ENCODE measurements at regions not wholly inside any gene's neighbourhood (a gene's known extent, or its start where the extent isn't known, plus 50 kb on each side); places are given as distances from the start of the nearest gene placed in this dataset.

DNA sequence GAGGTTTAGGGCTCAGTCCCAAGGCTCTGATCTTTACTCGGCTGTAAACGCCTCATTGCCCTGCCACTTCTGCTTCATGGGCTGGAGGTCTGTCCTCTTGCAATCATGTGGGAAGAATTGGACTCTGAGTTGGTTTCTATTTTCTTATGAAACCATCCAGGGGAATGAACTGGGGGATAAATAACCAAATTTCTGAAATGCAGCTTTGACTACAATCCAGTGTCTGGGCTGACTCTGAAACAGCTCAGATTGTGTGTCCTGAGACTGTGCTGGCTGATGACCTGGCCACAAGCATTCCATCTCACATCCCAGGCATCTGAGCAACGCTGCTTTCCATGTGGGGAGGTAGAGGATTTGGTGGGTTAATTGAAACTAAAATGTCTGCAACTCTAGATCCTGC, 71.0 kb upstream of the GALNT15 start:
- no peak for TF ChIP-seq CTCF (conservative IDR thresholded peaks at IDR 0.05; ENCODE audit: low read depth, low read length)
- no peak overlapping the region for H3K4me3 ChIP-seq (ENCODE audit: low read depth, low read length)
- DNase-seq (ENCODE audit: low read depth): no peak

DNA sequence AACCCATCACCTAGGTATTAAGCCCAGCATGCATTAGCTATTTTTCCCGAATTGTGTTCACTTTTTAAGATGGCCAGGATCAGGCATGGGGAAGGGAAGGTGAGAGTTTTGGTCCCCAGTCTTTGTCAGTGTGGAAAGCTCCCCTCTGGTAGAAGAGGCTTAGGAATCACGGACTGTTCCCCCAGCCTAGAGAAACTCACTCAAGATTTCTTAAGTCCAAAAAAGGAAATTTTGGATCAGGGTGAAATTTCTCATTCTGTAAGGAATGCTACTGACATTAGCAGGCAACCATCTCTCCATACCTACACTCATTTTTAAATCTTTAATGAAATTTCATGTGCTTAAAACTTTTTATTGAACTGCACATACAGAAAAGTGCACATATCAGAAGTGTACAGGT, 70.3 kb upstream of the GALNT15 start:
- no peak for TF ChIP-seq CTCF (conservative IDR thresholded peaks at IDR 0.05; ENCODE audit: low read depth, low read length)
- H3K4me3 ChIP-seq (ENCODE audit: low read depth, low read length): no peak overlapping the region
- DNase-seq (ENCODE audit: low read depth): no peak

GRCh38 chr3:16106050-16106449, 68.4 kb upstream of the GALNT15 start:
- TF ChIP-seq CTCF (conservative IDR thresholded peaks at IDR 0.05; ENCODE audit: low read depth, low read length): no peak
- DNase-seq (ENCODE audit: low read depth): no peak
- no peak overlapping the region for H3K4me3 ChIP-seq (ENCODE audit: low read depth, low read length)

DNA sequence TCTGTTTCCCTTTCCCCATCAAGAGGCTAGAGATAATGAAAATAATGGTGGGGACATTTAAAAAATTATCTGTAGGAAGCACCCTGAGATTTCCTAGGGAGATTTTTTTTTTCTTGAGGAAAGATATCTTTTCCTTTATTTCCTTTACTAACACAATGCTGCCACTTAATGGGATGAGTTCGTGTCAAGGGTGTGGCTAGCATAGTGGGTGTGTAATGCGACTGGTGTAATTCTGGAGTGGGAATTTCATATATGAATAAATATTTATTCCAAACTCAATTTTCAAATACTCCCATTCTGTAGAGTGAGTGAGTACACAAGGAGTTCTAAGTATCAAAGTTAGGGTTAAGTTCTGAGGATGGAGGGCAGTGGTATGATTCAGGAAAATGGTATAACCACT, 66.1 kb upstream of the GALNT15 start:
- TF ChIP-seq CTCF (conservative IDR thresholded peaks at IDR 0.05; ENCODE audit: low read depth, low read length): no peak
- DNase-seq (ENCODE audit: low read depth): no peak
- no peak overlapping the region for H3K4me3 ChIP-seq (ENCODE audit: low read depth, low read length)

DNA sequence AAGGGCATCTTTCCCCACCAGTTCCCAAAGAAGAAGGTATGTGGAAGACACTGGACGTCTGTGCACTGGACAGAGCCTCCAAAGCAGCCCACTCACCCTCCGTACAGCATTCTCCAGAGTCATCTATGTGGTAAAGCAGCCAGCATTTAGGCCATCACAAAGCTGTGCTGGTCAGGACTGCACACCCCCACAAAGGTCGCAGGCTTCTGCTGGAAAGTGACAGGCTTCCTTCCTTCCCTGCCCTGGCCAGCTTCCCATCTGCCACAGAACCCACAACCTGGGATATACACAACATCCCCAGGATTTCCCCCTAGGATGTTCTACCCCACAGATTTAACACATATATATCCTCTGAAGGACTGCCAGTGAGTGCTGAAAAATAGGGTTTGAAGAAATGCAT, 64.6 kb upstream of the GALNT15 start:
- DNase-seq (ENCODE audit: low read depth): no peak

DNA sequence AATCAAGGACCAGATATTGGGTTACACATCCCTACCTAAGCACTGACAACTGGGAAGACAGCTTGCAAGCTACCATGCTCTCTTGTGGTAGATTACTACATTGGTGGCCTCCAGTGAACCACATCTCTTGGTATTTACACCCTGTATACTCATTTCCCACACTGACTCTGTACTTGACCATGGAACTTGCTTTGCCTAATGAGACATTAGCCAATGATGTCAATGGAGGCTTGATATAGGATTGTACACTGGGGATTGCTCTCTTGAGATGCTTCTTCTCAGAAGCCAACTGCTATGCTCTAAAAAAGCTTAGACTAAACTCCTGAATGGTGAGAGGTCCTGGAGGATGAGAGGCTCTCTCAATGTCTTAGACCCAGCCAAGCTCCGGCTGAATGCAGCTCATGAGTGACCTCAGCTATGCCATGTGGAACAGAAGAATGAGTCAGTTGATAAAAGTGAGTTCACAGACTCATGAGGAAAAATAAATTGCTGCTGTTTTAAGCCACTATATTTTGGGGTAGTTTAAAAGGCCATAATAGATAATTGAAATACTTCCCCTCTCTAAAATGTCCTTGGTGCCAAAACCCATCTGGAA, 61.5 kb upstream of the GALNT15 start:
- peak; percentile 82 for DNase-seq (ENCODE audit: low read depth)
- H3K4me3 ChIP-seq (ENCODE audit: low read depth, low read length): no peak overlapping the region
- no peak for TF ChIP-seq CTCF (conservative IDR thresholded peaks at IDR 0.05; ENCODE audit: low read depth, low read length)

More for the DNA sequence above, 64.6 kb upstream of the GALNT15 start:
- TF ChIP-seq CTCF (conservative IDR thresholded peaks at IDR 0.05; ENCODE audit: low read depth, low read length): no peak
- no peak overlapping the region for H3K4me3 ChIP-seq (ENCODE audit: low read depth, low read length)

- DNase-seq (ENCODE audit: low read depth): no peak
- no peak for TF ChIP-seq CTCF (conservative IDR thresholded peaks at IDR 0.05; ENCODE audit: low read depth, low read length)
- H3K4me3 ChIP-seq (ENCODE audit: low read depth, low read length): no peak overlapping the region
Measured at GRCh38 chr3:16113704-16114103, 60.8 kb upstream of the GALNT15 start.
